ENCODE measurements at regions not wholly inside any gene's neighbourhood (a gene's known extent, or its start where the extent isn't known, plus 50 kb on each side); places are given as distances from the start of the nearest gene placed in this dataset.

- TF ChIP-seq CTCF (tag by site-specific recombination; IDR thresholded peaks at IDR 0.05) (no peak), MZF1 (tag by site-specific recombination; IDR thresholded peaks at IDR 0.05; ENCODE audit: borderline replicate concordance) (no peak), ZSCAN23 (tag by site-specific recombination; IDR thresholded peaks at IDR 0.05) (no peak), PBX3 (CRISPR knock-in tag; IDR thresholded peaks at IDR 0.05) (no peak), PRDM1 (tag by site-specific recombination; IDR thresholded peaks at IDR 0.05) (no peak), ZBTB17 (tag by site-specific recombination; IDR thresholded peaks at IDR 0.05) (no peak), ZNF654 (tag by site-specific recombination; IDR thresholded peaks at IDR 0.05; ENCODE audit: low read depth) (no peak)
Observed at GRCh38 chr5:18152671-18153070, 518.4 kb downstream of the TAF11L14 start.

Measured in HEK293 (cell line).